Right lobe of liver (tissue), 6 donors: ENCODE measurements at regions not wholly inside any gene's neighbourhood (a gene's known extent, or its start where the extent isn't known, plus 50 kb on each side); places are given as distances from the start of the nearest gene placed in this dataset.

ENCODE experiments used
- ATAC-seq, 4 donors: fragments of 200-7000 bp; cut with Tn5 transposase; one replicate each; pipeline ENCODE4 v1.9.1; 2020; ENCODE audit warnings: mild to moderate bottlenecking in 4 of 4, moderate library complexity in 4 of 4
- DNase-seq, 3 donors: peaks; one replicate each; pipeline ENCODE4 v3.0.0-alpha.2; 2020
- H3K27ac ChIP-seq, 3 donors: fragments of 200-600 bp; one replicate each; pipeline ENCODE4 v1.8.0; 2022
- H3K27me3 ChIP-seq, 2 donors: fragments of 200-600 bp; one replicate each; pipeline ENCODE4 v1.8.0; 2022
- H3K36me3 ChIP-seq, 4 donors: fragments of 200-600 bp; sonication (generic) in 1 of 4; one replicate each; pipeline versions ENCODE4 v1.5.1 to v1.8.0; 2017 to 2022; ENCODE audit warnings: control low read depth in 1 of 4
- H3K4me1 ChIP-seq, 4 donors: fragments of 200-600 bp; sonication (generic) in 1 of 4; one replicate each; pipeline versions ENCODE4 v1.5.1 to v1.8.0; 2017 to 2022; ENCODE audit warnings: control low read depth in 1 of 4
- H3K4me3 ChIP-seq, 3 donors: fragments of 200-600 bp; one replicate each; pipeline ENCODE4 v1.8.0; 2022
- H3K9me3 ChIP-seq, 4 donors: fragments of 200-600 bp; sonication (generic) in 1 of 4; one replicate each; pipeline versions ENCODE4 v1.5.1 to v1.8.0; 2017 to 2022; ENCODE audit warnings: control low read depth in 1 of 4
- CTCF ChIP-seq, 4 donors: fragments of 200-600 bp in 3 of 4; fragments of 450-650 bp in 1 of 4; IDR thresholded peaks; one replicate each; pipeline versions ENCODE4 v1.5.1 to v1.8.0; 2016 to 2022; ENCODE audit warnings: antibody characterized with exemption in 4 of 4, mild to moderate bottlenecking in 2 of 4
- POLR2A ChIP-seq: fragments of 450-650 bp; IDR thresholded peaks from one replicate; pipeline ENCODE4 v1.6.1; 2017; ENCODE audit warnings: antibody characterized with exemption, mild to moderate bottlenecking
- WGBS: methylation state at CpG from one replicate; pipeline ENCODE4 v1.1.6; 2018; ENCODE audit warnings: low coverage, low lambda C conversion rate; ENCODE audit not compliant: insufficient coverage; ENCODE audit errors: missing lambda C conversion rate; 5-methylcytosine and 5-hydroxymethylcytosine counted together
- intact Hi-C, 2 donors: fragments of 100-400 bp; cut with DNase I; formaldehyde crosslinking; loops; one replicate each; pipeline versions ENCODE4 v1.11.2 to v1.14.1; 2022
- donor health status: DM: no; HTN: yes; CAD: no.
- donor health status: DM: no; HTN: no; CAD: no.
- donor health status: DM: no; HTN: no; CAD: no.
- donor health status: DM: no; HTN: yes; CAD: no.
- donor health status: DM: no; HTN: yes; CAD: no.

- Histone ChIP-seq H3K27me3 (no peaks in the 10 kb centered on the region), H3K36me3 (no peaks in the 10 kb centered on the region), H3K27ac (no peak overlapping the region), H3K9me3 (no peaks in the 10 kb centered on the region), H3K4me3 (no peak overlapping the region), H3K4me1 (no peaks in the 10 kb centered on the region)
- WGBS, result 74% methylated on average over 2 of the region's 2 CpGs
- no peak for TF ChIP-seq POLR2A
- TF ChIP-seq CTCF (IDR thresholded peaks at IDR 0.05), result no peak
- DNase-seq, result no peak
- no peak for ATAC-seq
- intact Hi-C loops, result no loop called here
Measured at GRCh38 chr2:157058161-157058560, 199.3 kb upstream of the GALNT5 start.

- WGBS, result 52% methylated on average over 2 of the region's 2 CpGs
- Histone ChIP-seq H3K27me3 (no peaks in the 10 kb centered on the region), H3K4me1 (no peaks in the 10 kb centered on the region), H3K4me3 (no peak overlapping the region), H3K36me3 (no peaks in the 10 kb centered on the region), H3K27ac (no peak overlapping the region), H3K9me3 (no peaks in the 10 kb centered on the region)
- DNase-seq (no peak), ATAC-seq (no peak)
- intact Hi-C loops, result no loop called here
- TF ChIP-seq CTCF (IDR thresholded peaks at IDR 0.05) (no peak), POLR2A (no peak)
Measured at GRCh38 chr2:157059036-157059435, 198.5 kb upstream of the GALNT5 start.

- H3K9me3 ChIP-seq, result no peaks in the 10 kb centered on the region
- intact Hi-C loops, result no loop called here
- no peak overlapping the region for H3K27ac ChIP-seq
- no peaks in the 10 kb centered on the region for H3K27me3 ChIP-seq
- ATAC-seq (no peak), DNase-seq (no peak)
- H3K4me1 ChIP-seq, result no peaks in the 10 kb centered on the region
- no peak overlapping the region for H3K4me3 ChIP-seq
- TF ChIP-seq CTCF (IDR thresholded peaks at IDR 0.05), result no peak
- TF ChIP-seq POLR2A, result no peak
- 37% methylated on average over 2 of the region's 2 CpGs for WGBS
- H3K36me3 ChIP-seq, result no peaks in the 10 kb centered on the region
Measured at GRCh38 chr2:157061799-157062198, 195.7 kb upstream of the GALNT5 start.

- H3K27ac ChIP-seq, result no peak overlapping the region
- no peaks in the 10 kb centered on the region for H3K9me3 ChIP-seq
- 28% methylated on average over 2 of the region's 2 CpGs for WGBS
- H3K36me3 ChIP-seq, result no peaks in the 10 kb centered on the region
- no peak overlapping the region for H3K4me3 ChIP-seq
- intact Hi-C loops, result no loop called here
- no peaks in the 10 kb centered on the region for H3K4me1 ChIP-seq
- TF ChIP-seq CTCF (IDR thresholded peaks at IDR 0.05) (no peak), POLR2A (no peak)
- no peak for ATAC-seq
- DNase-seq, result no peak
- no peaks in the 10 kb centered on the region for H3K27me3 ChIP-seq
Measured at GRCh38 chr2:157067562-157067961, 189.9 kb upstream of the GALNT5 start.

- TF ChIP-seq POLR2A, result no peak
- H3K4me3 ChIP-seq, result no peak overlapping the region
- WGBS, result 60% methylated on average over 1 of the region's 1 CpG
- no peaks in the 10 kb centered on the region for H3K4me1 ChIP-seq
- no peaks in the 10 kb centered on the region for H3K36me3 ChIP-seq
- H3K9me3 ChIP-seq, result no peaks in the 10 kb centered on the region
- no peaks in the 10 kb centered on the region for H3K27me3 ChIP-seq
- ATAC-seq (no peak), DNase-seq (no peak)
- intact Hi-C loops, result no loop called here
- no peak overlapping the region for H3K27ac ChIP-seq
Measured at GRCh38 chr2:157068237-157068636, 189.3 kb upstream of the GALNT5 start.
